SKM-1 treated with dmso at 0.1 percent for 144 hours (cell line): ENCODE measurements at regions not wholly inside any gene's neighbourhood (a gene's known extent, or its start where the extent isn't known, plus 50 kb on each side); places are given as distances from the start of the nearest gene placed in this dataset.
A peak's percentile ranks its signal among the peaks of the same experiment; 100 is the strongest.
"Not testable (repeated sequence)": the region's sequence is repeated elsewhere in the genome, so short reads cannot be mapped to it uniquely, and the experiment has no call there.

ENCODE experiments used
- DNase-seq: peaks from one replicate; lab custom pipeline; 2025; ENCODE audit not compliant: unreplicated experiment; lab: John Stamatoyannopoulos, UW

DNA sequence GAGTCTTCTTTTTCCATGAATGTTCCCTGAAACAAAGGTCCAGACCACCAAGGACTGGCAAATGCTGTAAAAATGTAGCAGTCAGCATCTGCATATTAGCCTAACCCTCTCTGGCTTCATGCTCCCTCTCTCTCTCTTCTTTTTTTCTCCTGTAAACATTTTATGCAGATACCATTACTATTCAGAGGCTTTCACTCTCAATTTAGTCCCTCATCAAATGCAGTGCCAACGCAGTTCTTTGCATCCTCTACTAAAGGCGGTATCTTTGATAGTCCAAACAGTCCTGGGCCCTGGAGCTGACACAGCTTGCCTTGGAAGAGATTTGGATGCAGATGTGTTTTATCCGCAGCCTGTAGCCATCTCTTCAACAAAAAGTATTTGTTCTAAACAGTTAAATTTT, 167.1 kb upstream of the MMS22L start:
- DNase-seq = no peak

GRCh38 chr6:97456070-97456469, 173.1 kb upstream of the MMS22L start:
- no peak for DNase-seq

DNA sequence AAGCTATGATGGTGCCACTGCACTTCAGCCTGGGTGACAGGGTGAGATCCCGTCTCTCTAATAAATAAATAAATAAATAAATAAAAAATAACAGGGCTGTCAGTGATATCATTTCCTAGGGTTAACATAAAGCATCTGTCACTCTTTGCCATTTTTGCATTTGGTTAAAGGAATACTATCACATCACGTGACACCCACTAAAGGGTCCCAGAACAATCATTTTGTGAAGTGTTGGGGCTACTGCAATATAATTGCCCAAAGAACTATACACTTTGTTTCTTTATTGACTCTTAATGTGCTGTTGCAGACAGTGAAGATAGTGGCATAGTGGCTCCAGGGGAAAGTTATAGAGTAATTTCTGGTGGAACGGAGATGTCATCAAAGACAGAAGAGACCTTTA, 176.5 kb upstream of the MMS22L start:
- no peak for DNase-seq

DNA sequence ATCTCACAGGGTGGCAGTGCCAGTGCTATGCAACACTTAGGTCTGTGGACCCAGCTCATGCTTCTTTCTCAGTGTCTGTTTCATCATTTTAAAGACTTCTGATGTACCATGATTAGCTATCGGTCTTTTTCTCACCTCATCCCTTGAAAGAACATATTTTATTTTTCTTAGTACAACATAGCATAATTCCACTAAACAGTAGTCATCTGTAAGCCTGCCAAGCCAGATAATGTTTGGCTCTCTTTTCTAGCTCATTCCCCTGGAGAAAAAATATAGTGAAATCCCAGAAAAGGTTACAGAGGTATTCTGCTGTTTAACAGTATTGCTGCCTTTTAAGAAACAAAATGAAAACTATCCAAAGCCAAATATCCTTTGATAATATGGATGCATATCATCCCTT, 177.0 kb upstream of the MMS22L start:
- DNase-seq = no peak

GRCh38 chr6:97460394-97461080, 177.5 kb upstream of the MMS22L start:
- DNase-seq = peak; percentile 22

- DNase-seq = no peak
Observed at GRCh38 chr6:97461218-97461617, 178.2 kb upstream of the MMS22L start.

DNA sequence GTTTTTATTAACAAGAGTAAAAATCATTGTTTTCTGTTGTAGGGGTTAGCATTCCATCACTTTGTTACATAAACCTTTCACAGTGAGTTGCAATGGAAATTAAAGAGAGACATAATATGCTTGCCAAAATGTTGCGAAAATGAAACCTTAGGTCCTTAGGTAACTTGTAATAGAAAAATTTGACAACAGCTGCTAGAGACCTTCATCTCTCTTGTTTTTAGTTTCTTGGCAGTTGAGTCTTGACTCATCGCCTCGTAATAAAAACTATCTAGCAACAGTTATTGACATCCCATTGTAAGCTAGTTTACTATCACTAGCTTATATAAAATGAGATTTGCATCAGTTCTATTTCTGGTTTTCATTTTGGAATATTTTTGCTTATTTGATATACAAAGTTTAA, 179.0 kb upstream of the MMS22L start:
- no peak for DNase-seq

DNA sequence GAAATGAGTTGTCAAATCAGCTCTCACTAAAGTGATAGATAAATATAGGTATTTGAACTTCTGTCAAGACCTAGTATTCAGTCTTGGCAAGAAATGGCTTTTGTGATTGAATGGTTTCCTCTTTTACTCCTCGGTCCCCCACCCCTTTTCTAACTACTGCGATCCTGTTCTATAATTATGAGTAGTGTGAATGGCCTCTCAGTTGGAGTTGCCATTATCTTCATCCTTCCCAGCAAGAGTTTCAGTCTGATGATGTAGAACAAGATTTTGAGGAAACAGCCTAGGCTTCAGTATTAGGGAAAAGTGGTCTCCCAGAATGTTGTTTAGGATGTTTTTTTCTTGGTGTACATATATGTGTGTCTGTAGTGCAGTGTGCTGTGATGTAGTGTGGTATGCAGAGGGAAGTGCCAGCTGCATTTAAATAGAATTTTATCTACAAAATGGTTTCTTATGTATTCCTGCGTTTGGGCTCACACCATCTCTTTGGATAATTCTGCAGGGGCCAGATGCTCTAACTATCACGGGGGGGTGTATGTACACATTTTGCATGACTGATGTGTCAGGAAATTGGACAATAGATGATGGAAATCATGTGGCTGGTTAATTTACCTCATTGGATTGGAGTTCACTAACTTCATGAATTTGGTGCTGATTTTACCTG, 180.1 kb upstream of the MMS22L start:
- DNase-seq = no peak

DNA sequence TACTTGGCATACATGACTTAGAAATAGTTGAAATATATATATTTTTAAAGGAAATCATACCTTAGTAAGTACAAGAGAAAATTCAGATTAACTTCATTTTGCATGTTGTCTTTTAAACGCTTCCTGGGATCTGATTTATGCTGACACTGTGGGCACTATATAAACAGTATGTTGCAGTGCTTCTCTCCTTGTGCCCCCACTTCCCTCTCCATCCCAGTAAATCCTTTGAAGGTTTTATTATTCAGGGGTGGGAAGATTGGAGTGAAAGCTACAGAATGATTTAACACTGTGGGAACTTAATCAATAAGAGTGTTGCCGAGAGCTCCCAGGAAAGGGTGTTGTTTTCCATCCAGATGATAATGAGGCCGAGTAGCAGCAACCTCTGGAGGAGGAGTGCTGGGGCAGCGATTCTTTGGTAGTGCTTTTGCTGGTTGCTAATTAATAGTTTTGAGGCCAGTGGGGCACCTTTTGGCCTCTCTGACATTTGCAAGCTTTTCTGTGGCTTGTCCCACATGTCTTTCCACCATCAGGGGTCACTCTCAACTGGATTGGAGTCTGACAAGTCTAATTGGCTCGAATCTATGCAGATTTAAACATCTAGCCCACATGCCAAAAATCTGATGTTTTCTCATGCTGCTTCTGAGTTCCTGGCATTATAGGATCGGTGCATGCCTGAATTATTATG, 183.0 kb upstream of the MMS22L start:
- DNase-seq = no peak

DNA sequence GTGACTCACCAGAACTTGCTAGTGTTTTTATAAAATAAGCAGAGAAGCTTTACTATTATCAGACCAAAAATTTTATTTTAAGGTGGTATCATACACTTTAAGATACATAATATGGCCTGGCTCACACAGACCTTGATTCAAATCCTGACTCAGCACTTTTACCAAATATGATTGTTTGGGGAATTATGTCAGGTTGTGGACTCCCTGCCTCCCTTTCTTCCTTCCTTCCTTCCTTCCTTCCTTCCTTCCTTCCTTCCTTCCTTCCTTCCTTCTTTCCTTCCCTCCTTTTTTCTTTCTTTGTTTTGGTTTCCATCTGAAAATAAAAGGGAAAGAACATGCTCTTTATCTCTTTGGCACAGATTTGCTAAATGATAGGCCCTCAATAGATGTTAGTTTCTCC, 186.0 kb upstream of the MMS22L start:
- DNase-seq = no peak

DNA sequence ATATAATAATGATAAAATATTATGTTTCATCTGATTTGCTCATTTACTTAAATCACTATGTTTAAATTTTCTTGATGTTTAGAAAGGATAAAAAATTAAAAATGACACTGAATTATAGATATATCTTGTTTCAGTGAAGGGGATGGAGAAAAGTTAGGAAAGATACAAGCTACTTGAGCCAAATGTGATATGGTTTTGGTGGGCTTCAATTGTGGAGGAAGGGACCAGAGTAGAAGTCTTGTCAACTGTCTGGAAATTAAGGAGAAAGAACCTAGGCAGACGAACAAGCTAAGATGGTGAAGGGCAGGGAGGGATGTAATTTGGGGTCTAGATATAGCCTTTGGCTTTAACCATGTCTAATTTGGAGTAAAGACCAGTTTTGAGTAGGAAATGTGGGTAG, 186.4 kb upstream of the MMS22L start:
- DNase-seq = no peak

DNA sequence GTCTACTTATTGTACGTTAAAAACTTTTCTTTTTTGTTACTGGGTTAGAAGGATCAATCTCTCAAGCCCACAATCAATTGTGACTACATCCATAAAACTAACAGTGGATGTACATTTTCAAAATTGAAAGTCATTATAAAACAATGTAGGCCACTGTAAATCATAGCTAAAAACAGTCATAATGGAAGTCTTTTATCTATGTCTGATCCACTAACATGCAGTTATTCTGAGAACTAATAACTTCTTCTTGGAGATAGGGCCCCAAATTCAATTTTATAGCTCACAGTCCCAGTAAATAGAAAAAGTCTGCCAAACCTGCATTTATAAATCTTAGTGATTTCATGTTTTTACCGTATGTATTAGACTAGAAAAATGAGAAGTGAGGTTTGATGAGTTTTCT, 187.3 kb upstream of the MMS22L start:
- DNase-seq = no peak

- no peak for DNase-seq
Observed at GRCh38 chr6:97473979-97474378, 191.0 kb upstream of the MMS22L start.

DNA sequence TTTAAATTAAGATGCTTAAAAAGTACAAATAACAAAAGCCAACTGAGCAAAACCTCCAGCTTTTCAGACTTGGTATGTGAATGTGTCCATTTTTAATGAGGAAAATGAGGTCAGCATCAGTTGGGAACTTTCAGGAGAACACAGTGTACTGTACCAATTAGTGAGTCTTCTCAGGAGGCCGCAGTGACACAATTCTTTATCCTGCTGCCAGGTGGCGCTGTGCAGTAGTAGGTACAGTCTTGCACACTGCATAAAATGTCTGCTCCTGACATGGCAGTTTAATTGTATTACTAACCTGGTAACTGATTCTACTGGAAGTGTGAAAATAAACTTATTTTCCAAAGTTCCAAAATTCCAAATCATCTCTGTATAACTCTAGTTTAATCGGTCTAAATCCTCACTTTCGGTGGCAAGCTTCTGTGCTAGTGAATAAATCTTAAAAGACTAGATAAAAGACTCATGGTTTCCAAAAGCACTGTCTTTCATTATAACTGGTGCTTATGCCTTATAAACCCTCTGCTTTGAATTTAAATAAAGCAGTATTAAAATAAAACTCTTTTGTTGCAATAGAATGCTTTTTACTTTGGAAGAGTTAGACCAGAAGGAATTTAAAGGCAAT, 214.8 kb upstream of the MMS22L start:
- peak; percentile 52 for DNase-seq

GRCh38 chr6:97501853-97502252, 218.8 kb upstream of the MMS22L start:
- DNase-seq = no peak

- DNase-seq = no peak
Observed at GRCh38 chr6:97508646-97509045, 225.6 kb upstream of the MMS22L start.

- DNase-seq = not testable (repeated sequence)
Observed at GRCh38 chr6:97513260-97513659, 230.2 kb upstream of the MMS22L start.

DNA sequence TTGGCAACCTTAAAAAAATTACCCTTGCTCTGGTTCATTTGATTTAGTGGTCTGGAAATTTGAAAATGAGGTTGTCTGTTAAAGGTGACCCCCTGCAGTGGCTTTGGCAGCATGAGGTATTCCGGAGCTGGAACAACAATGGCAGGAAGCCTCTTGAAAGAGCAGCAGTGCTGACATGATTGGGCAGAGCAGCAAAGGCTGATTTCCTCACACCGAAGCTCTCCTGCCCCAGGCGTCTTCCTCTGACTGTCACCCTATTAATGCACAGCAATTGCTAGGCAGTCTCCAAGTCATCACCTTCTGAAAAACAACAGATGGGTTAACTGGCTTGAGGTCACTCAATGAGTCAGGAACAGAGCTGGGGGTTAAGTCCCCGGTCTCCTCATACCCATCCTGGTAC, 241.8 kb upstream of the MMS22L start:
- DNase-seq = no peak

DNA sequence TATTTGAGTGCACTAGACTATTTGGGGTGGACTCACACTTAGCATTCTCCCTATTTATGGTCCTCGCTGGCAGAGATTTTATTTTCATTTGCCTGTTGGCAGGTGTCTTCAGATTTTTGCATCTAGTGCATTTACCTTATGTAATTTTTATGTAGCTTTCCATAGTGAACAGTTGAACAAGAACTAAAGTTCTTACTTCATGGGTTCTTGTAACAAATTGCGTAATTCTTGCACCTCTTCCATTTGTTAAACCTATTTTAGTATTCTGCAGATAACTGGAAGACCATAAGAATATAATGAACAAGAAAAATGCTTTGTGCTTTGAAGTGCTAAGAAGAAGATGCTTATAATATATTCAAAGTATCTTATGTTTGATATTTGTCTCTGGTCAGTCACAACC, 252.8 kb upstream of the MMS22L start:
- DNase-seq = no peak

GRCh38 chr6:97548354-97548753, 265.3 kb upstream of the MMS22L start:
- DNase-seq = no peak

DNA sequence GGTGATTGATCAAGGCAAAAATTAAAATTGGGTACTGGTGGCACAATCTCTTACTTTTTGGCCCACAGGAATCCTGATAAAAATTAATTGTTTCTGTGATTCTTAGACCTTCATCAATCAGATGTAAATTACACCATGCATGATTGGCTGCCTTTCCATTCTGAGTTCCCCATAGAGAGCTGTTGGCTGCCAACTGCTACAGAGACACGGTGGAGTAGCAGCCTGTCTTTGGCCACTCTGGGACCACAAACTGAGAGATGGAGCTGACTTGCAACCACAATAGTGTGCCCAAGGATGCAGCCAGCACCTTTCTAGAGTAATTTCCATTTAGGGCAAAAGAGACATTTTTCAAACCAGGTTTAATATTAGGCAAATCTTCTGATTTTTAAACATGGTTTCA, 274.3 kb upstream of the MMS22L start:
- DNase-seq = no peak

DNA sequence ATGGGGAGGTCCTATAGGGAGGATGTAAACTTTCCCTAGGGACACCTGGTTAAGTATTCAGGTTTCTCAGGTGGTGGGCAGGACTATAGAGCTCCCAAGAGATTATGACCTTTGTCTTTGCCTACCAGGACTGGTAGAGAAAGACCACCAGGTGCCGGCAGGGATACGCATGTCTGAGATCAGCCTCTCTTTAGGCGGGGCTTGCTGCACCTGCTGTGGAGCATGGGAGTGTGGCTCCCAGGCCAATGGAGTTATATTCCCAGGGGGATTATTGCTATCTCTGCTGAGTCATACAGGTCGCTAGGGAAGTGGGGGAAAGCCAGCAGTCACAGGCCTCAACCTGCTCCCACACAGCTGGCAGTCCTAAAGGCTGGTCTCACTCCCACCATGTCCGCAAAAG, 280.5 kb upstream of the MMS22L start:
- no peak for DNase-seq
